Small intestine (tissue), 7 donors: ENCODE measurements at regions not wholly inside any gene's neighbourhood (a gene's known extent, or its start where the extent isn't known, plus 50 kb on each side); places are given as distances from the start of the nearest gene placed in this dataset.

ENCODE experiments used
- DNase-seq, 2 donors: peaks; one replicate each; pipeline versions ENCODE4 v3.0.0 to v3.0.0-alpha.2; 2013
- FAIRE-seq: peaks from 2 replicates; lab custom pipeline; 2012; peaks lifted over from hg19 to GRCh38; lab: Jason Lieb, UNC
- H3K27ac ChIP-seq, 3 donors: one replicate each; pipeline ENCODE4 v1.5.1; 2013; ENCODE audit warnings: low read length in 2 of 3, mild to moderate bottlenecking in 2 of 3, control low read depth in 1 of 3, inconsistent platforms in 1 of 3, low read depth in 1 of 3, moderate library complexity in 1 of 3
- H3K27me3 ChIP-seq, 3 donors: one replicate each; pipeline ENCODE4 v1.6.1; 2013; ENCODE audit warnings: low read length in 3 of 3, inconsistent platforms in 1 of 3; ENCODE audit not compliant: control insufficient read depth in 3 of 3, insufficient read depth in 3 of 3
- H3K36me3 ChIP-seq, 3 donors: one replicate each; pipeline ENCODE4 v1.6.1; 2013; ENCODE audit warnings: low read length in 3 of 3, inconsistent platforms in 1 of 3, low read depth in 1 of 3, mild to moderate bottlenecking in 1 of 3, moderate library complexity in 1 of 3; ENCODE audit not compliant: control insufficient read depth in 3 of 3, insufficient read depth in 2 of 3
- H3K4me1 ChIP-seq, 3 donors: one replicate each; pipeline ENCODE4 v1.6.1; 2013; ENCODE audit warnings: low read length in 2 of 3, inconsistent platforms in 1 of 3, low read depth in 1 of 3, mild to moderate bottlenecking in 1 of 3, moderate library complexity in 1 of 3; ENCODE audit not compliant: control insufficient read depth in 3 of 3, insufficient read depth in 2 of 3
- H3K4me3 ChIP-seq, 3 donors: one replicate each; pipeline ENCODE4 v1.5.1; 2013; ENCODE audit warnings: low read length in 3 of 3, control low read depth in 1 of 3, inconsistent platforms in 1 of 3, low read depth in 1 of 3, mild to moderate bottlenecking in 1 of 3, moderate library complexity in 1 of 3
- H3K9me3 ChIP-seq, 2 donors: one replicate each; pipeline ENCODE4 v1.6.1; 2013; ENCODE audit warnings: low read depth in 1 of 2, low read length in 1 of 2; ENCODE audit not compliant: control insufficient read depth in 2 of 2, insufficient read depth in 1 of 2
- WGBS, 3 donors: extraction: QIAGEN DNeasy Blood & Tissue Kit; methylation state at CpG; one replicate each; pipeline ENCODE4 v1.1.7; 2013; 5-methylcytosine and 5-hydroxymethylcytosine counted together
- donor health status: healthy with polysubstance abuse.
- donor health status: control.
- donor health status: control.
- donor health status: Bipolar disorder and iron deficiency.
- donor health status: healthy.

GRCh38 chr14:23829736-23830471 is 123.7 kb upstream of the DHRS4 start:
- no peak overlapping the region for H3K27ac ChIP-seq
- no peaks in the 10 kb centered on the region for H3K36me3 ChIP-seq
- no peak for FAIRE-seq
- peak; percentile 17 to 86 for DNase-seq
- no peaks in the 10 kb centered on the region for H3K9me3 ChIP-seq
- H3K4me1 ChIP-seq = peaks cover 0 to 11% (median 0%) of the 10 kb centered on the region in 3 donors
- no peaks in the 10 kb centered on the region for H3K27me3 ChIP-seq
- H3K4me3 ChIP-seq = no peak overlapping the region
- WGBS, 3 donors = 10 to 36% (median 19%) methylated on average over 2 of the region's 2 CpGs

GRCh38 chr14:23831596-23831995 is 122.0 kb upstream of the DHRS4 start:
- Histone ChIP-seq H3K36me3 (no peaks in the 10 kb centered on the region), H3K4me1 (peaks cover 0 to 11% (median 0%) of the 10 kb centered on the region in 3 donors), H3K27ac (no peak overlapping the region), H3K9me3 (no peaks in the 10 kb centered on the region), H3K4me3 (no peak overlapping the region), H3K27me3 (no peaks in the 10 kb centered on the region)
- no peak for DNase-seq
- no peak for FAIRE-seq
- 47 to 58% (median 56%) methylated on average over 3 of the region's 3 CpGs for WGBS, 3 donors

GRCh38 chr14:23861666-23862065 is 91.9 kb upstream of the DHRS4 start:
- 7 to 29% (median 7%) methylated on average over 2 of the region's 2 CpGs for WGBS, 3 donors
- Histone ChIP-seq H3K9me3 (no peaks in the 10 kb centered on the region), H3K27me3 (peaks cover 0 to 2% (median 0%) of the 10 kb centered on the region in 3 donors), H3K4me1 (no peaks in the 10 kb centered on the region), H3K4me3 (no peak overlapping the region), H3K36me3 (no peaks in the 10 kb centered on the region), H3K27ac (no peak overlapping the region)
- FAIRE-seq (no peak), DNase-seq (peak; percentile 44 to 60)

GRCh38 chr14:23862513-23862912 is 91.1 kb upstream of the DHRS4 start:
- no peaks in the 10 kb centered on the region for H3K9me3 ChIP-seq
- no peak overlapping the region for H3K4me3 ChIP-seq
- H3K4me1 ChIP-seq = no peaks in the 10 kb centered on the region
- WGBS, 3 donors = 73 to 84% (median 76%) methylated on average over 2 of the region's 2 CpGs
- H3K36me3 ChIP-seq = no peaks in the 10 kb centered on the region
- FAIRE-seq (no peak), DNase-seq (no peak)
- no peak overlapping the region for H3K27ac ChIP-seq
- H3K27me3 ChIP-seq = peaks cover 0 to 2% (median 0%) of the 10 kb centered on the region in 3 donors

GRCh38 chr14:23863836-23864235 is 89.7 kb upstream of the DHRS4 start:
- DNase-seq (no peak), FAIRE-seq (no peak)
- no peaks in the 10 kb centered on the region for H3K9me3 ChIP-seq
- H3K27me3 ChIP-seq = peaks cover 0 to 2% (median 0%) of the 10 kb centered on the region in 3 donors
- 83 to 94% (median 94%) methylated on average over 1 of the region's 1 CpG for WGBS, 3 donors
- no peak overlapping the region for H3K27ac ChIP-seq
- no peaks in the 10 kb centered on the region for H3K36me3 ChIP-seq
- no peak overlapping the region for H3K4me3 ChIP-seq
- no peaks in the 10 kb centered on the region for H3K4me1 ChIP-seq

GRCh38 chr14:23864259-23864658 is 89.3 kb upstream of the DHRS4 start:
- Histone ChIP-seq H3K36me3 (no peaks in the 10 kb centered on the region), H3K4me3 (no peak overlapping the region), H3K27me3 (peaks cover 0 to 2% (median 0%) of the 10 kb centered on the region in 3 donors), H3K27ac (no peak overlapping the region), H3K4me1 (no peaks in the 10 kb centered on the region), H3K9me3 (no peaks in the 10 kb centered on the region)
- DNase-seq = no peak
- WGBS, 3 donors = 85 to 90% (median 90%) methylated on average over 2 of the region's 2 CpGs
- FAIRE-seq = no peak

- FAIRE-seq (no peak), DNase-seq (no peak)
- WGBS, 3 donors = 70 to 81% (median 77%) methylated on average over 3 of the region's 3 CpGs
Measured at GRCh38 chr14:23864861-23865260, 88.7 kb upstream of the DHRS4 start.

GRCh38 chr14:23865502-23865901 is 88.1 kb upstream of the DHRS4 start:
- Histone ChIP-seq H3K4me1 (no peaks in the 10 kb centered on the region), H3K9me3 (no peaks in the 10 kb centered on the region), H3K27ac (no peak overlapping the region), H3K36me3 (no peaks in the 10 kb centered on the region), H3K27me3 (peaks cover 0 to 3% (median 2%) of the 10 kb centered on the region in 3 donors), H3K4me3 (no peak overlapping the region)
- no peak for DNase-seq
- FAIRE-seq = no peak
- WGBS, 3 donors = 56 to 84% (median 77%) methylated on average over 2 of the region's 2 CpGs

More at GRCh38 chr14:23864861-23865260, 88.7 kb upstream of the DHRS4 start:
- Histone ChIP-seq H3K36me3 (no peaks in the 10 kb centered on the region), H3K4me1 (no peaks in the 10 kb centered on the region), H3K4me3 (no peak overlapping the region), H3K27me3 (peaks cover 0 to 3% (median 2%) of the 10 kb centered on the region in 3 donors), H3K27ac (no peak overlapping the region), H3K9me3 (no peaks in the 10 kb centered on the region)
